Upper lobe of right lung (tissue), 1 donor: ENCODE measurements at regions not wholly inside any gene's neighbourhood (a gene's known extent, or its start where the extent isn't known, plus 50 kb on each side); places are given as distances from the start of the nearest gene placed in this dataset.

Experiments used
- ATAC-seq: fragments of 200-7000 bp; cut with Tn5 transposase; one replicate; pipeline ENCODE4 v1.9.1; 2020; ENCODE audit warnings: mild to moderate bottlenecking, moderate library complexity
- DNase-seq: peaks from one replicate; pipeline ENCODE4 v3.0.0-alpha.2; 2020
- H3K27ac ChIP-seq: fragments of 200-600 bp; one replicate; pipeline ENCODE4 v1.8.0; 2022
- H3K27me3 ChIP-seq: fragments of 200-600 bp; one replicate; pipeline ENCODE4 v1.8.0; 2022; ENCODE audit warnings: mild to moderate bottlenecking
- H3K36me3 ChIP-seq: fragments of 200-600 bp; one replicate; pipeline ENCODE4 v1.8.0; 2022
- H3K4me1 ChIP-seq: fragments of 200-600 bp; one replicate; pipeline ENCODE4 v1.8.0; 2022
- H3K4me3 ChIP-seq: fragments of 200-600 bp; one replicate; pipeline ENCODE4 v1.8.0; 2022; ENCODE audit warnings: mild to moderate bottlenecking
- H3K9me3 ChIP-seq: fragments of 200-600 bp; one replicate; pipeline ENCODE4 v1.8.0; 2022
- intact Hi-C: fragments of 100-400 bp; cut with DNase I; formaldehyde crosslinking; loops from one replicate; pipeline ENCODE4 v1.11.0; 2022
- TF ChIP-seq, protein P1 (sequence below): fragments of 200-600 bp; IDR thresholded peaks from one replicate; pipeline ENCODE4 v1.8.0; 2022; ENCODE audit warnings: antibody characterized with exemption
- donor health status: DM: no; HTN: yes; CAD: no; lungs with severe emphysema.

DNA sequence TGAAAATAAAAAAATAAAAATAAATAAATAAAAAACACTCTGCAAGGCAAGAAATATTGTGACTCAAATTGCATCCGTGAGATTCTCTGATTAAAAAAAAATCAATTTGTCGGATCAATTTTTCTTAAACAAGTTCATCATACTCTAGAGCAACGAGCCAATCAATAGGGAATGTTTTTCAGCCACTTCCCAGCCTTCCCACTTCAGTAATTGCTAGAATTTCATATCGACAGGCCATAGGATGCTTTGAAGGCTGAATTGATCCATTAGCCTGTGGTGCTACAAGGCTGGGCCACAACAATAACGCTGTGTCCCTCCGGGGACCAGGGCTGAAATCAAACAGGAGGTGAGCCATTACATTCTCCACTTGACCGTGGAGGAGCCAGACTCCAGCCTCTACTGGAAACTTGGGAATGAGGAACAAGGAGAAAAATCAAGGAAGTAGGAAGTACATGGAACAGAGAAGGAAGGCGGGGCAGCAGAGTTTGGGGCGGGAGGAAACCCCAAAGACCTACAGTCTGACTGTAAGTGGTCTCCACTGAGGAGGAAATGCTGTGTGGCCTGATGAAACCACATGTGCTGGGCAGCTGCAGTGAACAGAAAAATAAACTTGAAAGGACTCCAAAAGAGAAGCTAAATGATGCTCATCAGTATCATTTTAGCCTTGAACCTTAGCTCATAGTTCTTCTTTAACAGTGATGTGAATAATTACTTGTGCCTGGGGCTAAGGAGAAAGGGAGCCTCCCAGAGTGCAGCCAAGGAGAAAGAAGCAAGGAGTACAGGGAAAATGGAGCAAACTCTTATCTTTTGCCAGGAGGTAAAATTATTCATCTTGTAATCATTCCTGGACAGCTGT is 308.6 kb downstream of the TLE1 start:
- Histone ChIP-seq H3K4me3 (no peak overlapping the region), H3K4me1 (no peaks in the 10 kb centered on the region), H3K27me3 (no peaks in the 10 kb centered on the region), H3K27ac (no peak overlapping the region), H3K9me3 (no peaks in the 10 kb centered on the region), H3K36me3 (no peaks in the 10 kb centered on the region)
- TF ChIP-seq, protein P1, sequence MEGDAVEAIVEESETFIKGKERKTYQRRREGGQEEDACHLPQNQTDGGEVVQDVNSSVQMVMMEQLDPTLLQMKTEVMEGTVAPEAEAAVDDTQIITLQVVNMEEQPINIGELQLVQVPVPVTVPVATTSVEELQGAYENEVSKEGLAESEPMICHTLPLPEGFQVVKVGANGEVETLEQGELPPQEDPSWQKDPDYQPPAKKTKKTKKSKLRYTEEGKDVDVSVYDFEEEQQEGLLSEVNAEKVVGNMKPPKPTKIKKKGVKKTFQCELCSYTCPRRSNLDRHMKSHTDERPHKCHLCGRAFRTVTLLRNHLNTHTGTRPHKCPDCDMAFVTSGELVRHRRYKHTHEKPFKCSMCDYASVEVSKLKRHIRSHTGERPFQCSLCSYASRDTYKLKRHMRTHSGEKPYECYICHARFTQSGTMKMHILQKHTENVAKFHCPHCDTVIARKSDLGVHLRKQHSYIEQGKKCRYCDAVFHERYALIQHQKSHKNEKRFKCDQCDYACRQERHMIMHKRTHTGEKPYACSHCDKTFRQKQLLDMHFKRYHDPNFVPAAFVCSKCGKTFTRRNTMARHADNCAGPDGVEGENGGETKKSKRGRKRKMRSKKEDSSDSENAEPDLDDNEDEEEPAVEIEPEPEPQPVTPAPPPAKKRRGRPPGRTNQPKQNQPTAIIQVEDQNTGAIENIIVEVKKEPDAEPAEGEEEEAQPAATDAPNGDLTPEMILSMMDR, result no peak
- DNase-seq (no peak), ATAC-seq (no peak)
- intact Hi-C loops, result no loop called here

- H3K4me1 ChIP-seq, result peaks cover 5% of the 10 kb centered on the region
- no peaks in the 10 kb centered on the region for H3K9me3 ChIP-seq
- no peaks in the 10 kb centered on the region for H3K27me3 ChIP-seq
- TF ChIP-seq, protein P1, result no peak
- ATAC-seq (no peak), DNase-seq (no peak)
- H3K36me3 ChIP-seq, result no peaks in the 10 kb centered on the region
- H3K4me3 ChIP-seq, result no peak overlapping the region
- H3K27ac ChIP-seq, result no peak overlapping the region
- intact Hi-C loops, result no loop called here
Observed at GRCh38 chr9:81379655-81380054, 309.7 kb downstream of the TLE1 start.

GRCh38 chr9:81377921-81378320 is 311.4 kb downstream of the TLE1 start:
- ATAC-seq (no peak), DNase-seq (no peak)
- Histone ChIP-seq H3K4me3 (no peak overlapping the region), H3K9me3 (no peaks in the 10 kb centered on the region), H3K27me3 (no peaks in the 10 kb centered on the region), H3K4me1 (peaks cover 5% of the 10 kb centered on the region), H3K36me3 (no peaks in the 10 kb centered on the region), H3K27ac (no peak overlapping the region)
- intact Hi-C loops, result no loop called here
- TF ChIP-seq, protein P1, result no peak

DNA sequence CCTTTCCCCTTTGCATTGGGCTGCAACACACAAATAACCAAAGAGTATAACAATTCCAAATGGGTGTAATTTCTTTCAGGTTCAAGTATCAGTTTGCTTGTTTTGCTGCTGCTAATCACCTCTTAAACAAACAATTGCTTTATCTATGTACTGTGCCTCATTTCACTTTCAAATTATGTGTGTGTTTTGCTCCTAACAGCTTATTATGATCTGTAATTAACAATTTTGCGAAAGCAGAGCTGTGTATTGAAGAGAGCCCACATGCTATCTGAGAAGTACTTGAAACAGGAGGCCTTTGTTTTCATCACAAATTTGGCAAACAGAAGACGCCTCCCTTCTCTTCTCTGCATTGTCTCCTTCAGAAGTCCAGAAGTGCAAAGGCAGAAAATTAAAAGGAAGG is 312.0 kb downstream of the TLE1 start:
- Histone ChIP-seq H3K27me3 (no peaks in the 10 kb centered on the region), H3K4me1 (peaks cover 5% of the 10 kb centered on the region), H3K36me3 (no peaks in the 10 kb centered on the region), H3K9me3 (no peaks in the 10 kb centered on the region), H3K4me3 (no peak overlapping the region), H3K27ac (no peak overlapping the region)
- TF ChIP-seq, protein P1, result no peak
- intact Hi-C loops, result no loop called here
- DNase-seq (no peak), ATAC-seq (no peak)

DNA sequence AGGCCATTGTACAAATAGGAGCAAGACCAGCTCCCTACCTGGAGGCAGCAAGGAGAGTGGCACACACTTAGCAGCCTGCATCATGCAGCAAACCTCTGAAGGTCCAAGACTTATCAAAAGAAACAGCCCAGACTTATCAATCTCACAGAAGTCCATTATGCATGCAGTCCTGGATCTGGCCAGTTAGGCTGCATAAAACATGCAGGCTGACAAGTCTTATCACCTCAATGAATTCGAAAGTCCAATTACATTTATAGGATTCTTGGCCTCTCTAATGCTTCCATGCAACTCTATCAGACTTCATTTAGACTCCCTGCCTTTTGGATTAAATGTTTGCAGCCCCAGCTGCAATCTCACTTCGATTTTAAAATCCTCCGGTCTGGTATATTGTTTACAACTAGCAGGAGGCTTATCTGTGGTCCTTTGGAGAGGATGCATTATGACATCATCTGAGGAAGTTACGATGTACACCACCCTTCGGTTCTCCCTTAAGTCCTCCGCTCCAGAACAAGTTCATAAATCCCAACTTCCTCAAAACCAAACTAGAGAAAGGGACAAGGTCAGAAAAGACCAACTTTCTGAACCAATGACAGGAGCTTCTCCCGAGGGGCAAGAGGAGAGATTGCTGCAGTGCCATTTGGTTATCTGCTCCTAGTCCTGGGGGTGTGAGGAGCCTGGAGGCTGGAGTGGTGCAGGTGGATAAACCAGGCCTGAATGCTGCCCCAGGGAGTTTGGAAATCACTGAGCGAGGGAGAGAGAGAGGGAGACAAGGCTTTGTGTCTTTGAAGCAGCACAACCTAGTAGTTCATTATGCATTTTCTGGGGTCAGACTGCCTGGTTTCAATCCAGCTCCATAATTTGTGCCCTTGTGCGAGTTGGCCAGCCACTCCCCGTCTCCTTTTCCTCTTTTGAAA is 313.9 kb downstream of the TLE1 start:
- ATAC-seq (peak; percentile 59), DNase-seq (no peak)
- Histone ChIP-seq H3K4me3 (no peak overlapping the region), H3K36me3 (no peaks in the 10 kb centered on the region), H3K4me1 (peaks cover 5% of the 10 kb centered on the region), H3K27ac (no peak overlapping the region), H3K9me3 (no peaks in the 10 kb centered on the region), H3K27me3 (no peaks in the 10 kb centered on the region)
- TF ChIP-seq, protein P1, result no peak
- intact Hi-C loops, result no loop called here
